DND-41 (cell line): ENCODE measurements at regions not wholly inside any gene's neighbourhood (a gene's known extent, or its start where the extent isn't known, plus 50 kb on each side); places are given as distances from the start of the nearest gene placed in this dataset.

Experiments used
- EZH2 ChIP-seq: IDR thresholded peaks from 3 replicates; pipeline ENCODE4 v1.6.1; 2012; ENCODE audit warnings: borderline replicate concordance, low read depth, mild to moderate bottlenecking, moderate library complexity, low read length, inconsistent platforms; ENCODE audit not compliant: severe bottlenecking
- TF ChIP-seq, protein P1 (sequence below): IDR thresholded peaks from 2 replicates; pipeline ENCODE4 v1.5.1; 2012; ENCODE audit warnings: borderline replicate concordance, low read length, moderate library complexity, mild to moderate bottlenecking; ENCODE audit not compliant: poor library complexity, severe bottlenecking; ENCODE audit errors: extremely low read depth

- TF ChIP-seq, protein P1, sequence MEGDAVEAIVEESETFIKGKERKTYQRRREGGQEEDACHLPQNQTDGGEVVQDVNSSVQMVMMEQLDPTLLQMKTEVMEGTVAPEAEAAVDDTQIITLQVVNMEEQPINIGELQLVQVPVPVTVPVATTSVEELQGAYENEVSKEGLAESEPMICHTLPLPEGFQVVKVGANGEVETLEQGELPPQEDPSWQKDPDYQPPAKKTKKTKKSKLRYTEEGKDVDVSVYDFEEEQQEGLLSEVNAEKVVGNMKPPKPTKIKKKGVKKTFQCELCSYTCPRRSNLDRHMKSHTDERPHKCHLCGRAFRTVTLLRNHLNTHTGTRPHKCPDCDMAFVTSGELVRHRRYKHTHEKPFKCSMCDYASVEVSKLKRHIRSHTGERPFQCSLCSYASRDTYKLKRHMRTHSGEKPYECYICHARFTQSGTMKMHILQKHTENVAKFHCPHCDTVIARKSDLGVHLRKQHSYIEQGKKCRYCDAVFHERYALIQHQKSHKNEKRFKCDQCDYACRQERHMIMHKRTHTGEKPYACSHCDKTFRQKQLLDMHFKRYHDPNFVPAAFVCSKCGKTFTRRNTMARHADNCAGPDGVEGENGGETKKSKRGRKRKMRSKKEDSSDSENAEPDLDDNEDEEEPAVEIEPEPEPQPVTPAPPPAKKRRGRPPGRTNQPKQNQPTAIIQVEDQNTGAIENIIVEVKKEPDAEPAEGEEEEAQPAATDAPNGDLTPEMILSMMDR: no peak
- TF ChIP-seq EZH2: no peak
Measured at GRCh38 chr2:2981000-2981399, 396.6 kb downstream of the EIPR1 start.
